Activated CD8-positive, alpha-beta T cell treated with anti-CD3 and anti-CD28 coated beads for 36 hours (primary cell): ENCODE measurements at regions not wholly inside any gene's neighbourhood (a gene's known extent, or its start where the extent isn't known, plus 50 kb on each side); places are given as distances from the start of the nearest gene placed in this dataset.

Experiments used
- ATAC-seq: fragments of 200-7000 bp; cut with Tn5 transposase; one replicate; pipeline ENCODE4 v1.10.0; 2021; ENCODE audit warnings: mild to moderate bottlenecking, moderate library complexity
- CTCF ChIA-PET: fragments of 350-600 bp; sonication (Branson Sonifier 250); formaldehyde crosslinking; loops from one replicate; lab custom pipeline; 2021; ENCODE audit warnings: antibody characterized with exemption; lab: Charles Lee
- POLR2A ChIA-PET: fragments of 350-600 bp; sonication (Branson Sonifier 250); formaldehyde crosslinking; loops from one replicate; lab custom pipeline; 2021; ENCODE audit warnings: antibody characterized with exemption; lab: Charles Lee
- DNase-seq: peaks from one replicate; pipeline ENCODE4 v3.0.0-alpha.2; 2020
- H3K27ac Mint-ChIP-seq: one replicate; pipeline ENCODE4 v1.8.0; 2021; ENCODE audit warnings: mild to moderate bottlenecking, mixed read lengths
- H3K27me3 Mint-ChIP-seq: one replicate; pipeline ENCODE4 v1.8.0; 2021; ENCODE audit warnings: mixed read lengths
- H3K36me3 Mint-ChIP-seq: one replicate; pipeline ENCODE4 v1.8.0; 2021; ENCODE audit warnings: low read depth, mixed read lengths
- H3K4me1 Mint-ChIP-seq: one replicate; pipeline ENCODE4 v1.8.0; 2021; ENCODE audit warnings: low read depth, mixed read lengths
- H3K4me3 Mint-ChIP-seq: one replicate; pipeline ENCODE4 v1.8.0; 2021; ENCODE audit warnings: mild to moderate bottlenecking, moderate library complexity, mixed read lengths
- H3K9me3 Mint-ChIP-seq: one replicate; pipeline ENCODE4 v1.8.0; 2021; ENCODE audit warnings: mixed read lengths
- intact Hi-C: fragments of 100-400 bp; cut with micrococcal nuclease; formaldehyde crosslinking; loops from one replicate; pipeline ENCODE4 v1.10.0; 2022
- TF ChIP-seq, protein P1 (sequence below): fragments of 200-600 bp; IDR thresholded peaks from one replicate; pipeline ENCODE4 v1.8.0; 2022; ENCODE audit warnings: antibody characterized with exemption, mild to moderate bottlenecking

DNA sequence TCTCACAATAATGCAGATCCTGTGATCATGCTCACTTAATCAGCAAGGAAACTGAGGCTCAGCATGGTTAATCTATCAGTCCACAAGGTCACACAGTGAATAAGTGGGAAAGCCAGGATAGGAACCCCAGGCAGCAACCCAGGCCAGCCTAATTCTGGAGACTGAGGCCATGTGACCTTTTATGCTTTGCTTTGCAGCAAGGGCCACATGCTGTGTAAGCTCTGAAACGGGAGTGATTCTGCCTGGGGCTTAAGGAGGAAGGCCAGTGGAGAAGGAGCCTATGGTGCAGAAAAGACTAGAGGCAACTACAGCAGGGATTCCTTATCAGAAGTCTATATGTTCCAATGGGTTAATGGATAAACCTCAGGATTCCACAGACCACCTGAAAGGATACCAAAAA lies 157.6 kb upstream of the PPP2R3A start:
- TF ChIP-seq, protein P1, sequence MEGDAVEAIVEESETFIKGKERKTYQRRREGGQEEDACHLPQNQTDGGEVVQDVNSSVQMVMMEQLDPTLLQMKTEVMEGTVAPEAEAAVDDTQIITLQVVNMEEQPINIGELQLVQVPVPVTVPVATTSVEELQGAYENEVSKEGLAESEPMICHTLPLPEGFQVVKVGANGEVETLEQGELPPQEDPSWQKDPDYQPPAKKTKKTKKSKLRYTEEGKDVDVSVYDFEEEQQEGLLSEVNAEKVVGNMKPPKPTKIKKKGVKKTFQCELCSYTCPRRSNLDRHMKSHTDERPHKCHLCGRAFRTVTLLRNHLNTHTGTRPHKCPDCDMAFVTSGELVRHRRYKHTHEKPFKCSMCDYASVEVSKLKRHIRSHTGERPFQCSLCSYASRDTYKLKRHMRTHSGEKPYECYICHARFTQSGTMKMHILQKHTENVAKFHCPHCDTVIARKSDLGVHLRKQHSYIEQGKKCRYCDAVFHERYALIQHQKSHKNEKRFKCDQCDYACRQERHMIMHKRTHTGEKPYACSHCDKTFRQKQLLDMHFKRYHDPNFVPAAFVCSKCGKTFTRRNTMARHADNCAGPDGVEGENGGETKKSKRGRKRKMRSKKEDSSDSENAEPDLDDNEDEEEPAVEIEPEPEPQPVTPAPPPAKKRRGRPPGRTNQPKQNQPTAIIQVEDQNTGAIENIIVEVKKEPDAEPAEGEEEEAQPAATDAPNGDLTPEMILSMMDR: no peak
- CTCF ChIA-PET: no interaction called here
- ATAC-seq: no peak
- H3K9me3 Mint-ChIP-seq: no peaks in the 10 kb centered on the region
- POLR2A ChIA-PET: no interaction called here
- H3K27me3 Mint-ChIP-seq: no peaks in the 10 kb centered on the region
- intact Hi-C loops: no loop called here
- no peaks in the 10 kb centered on the region for H3K4me1 Mint-ChIP-seq
- no peak overlapping the region for H3K4me3 Mint-ChIP-seq
- DNase-seq: no peak
- H3K27ac Mint-ChIP-seq: no peak overlapping the region
- no peaks in the 10 kb centered on the region for H3K36me3 Mint-ChIP-seq

DNA sequence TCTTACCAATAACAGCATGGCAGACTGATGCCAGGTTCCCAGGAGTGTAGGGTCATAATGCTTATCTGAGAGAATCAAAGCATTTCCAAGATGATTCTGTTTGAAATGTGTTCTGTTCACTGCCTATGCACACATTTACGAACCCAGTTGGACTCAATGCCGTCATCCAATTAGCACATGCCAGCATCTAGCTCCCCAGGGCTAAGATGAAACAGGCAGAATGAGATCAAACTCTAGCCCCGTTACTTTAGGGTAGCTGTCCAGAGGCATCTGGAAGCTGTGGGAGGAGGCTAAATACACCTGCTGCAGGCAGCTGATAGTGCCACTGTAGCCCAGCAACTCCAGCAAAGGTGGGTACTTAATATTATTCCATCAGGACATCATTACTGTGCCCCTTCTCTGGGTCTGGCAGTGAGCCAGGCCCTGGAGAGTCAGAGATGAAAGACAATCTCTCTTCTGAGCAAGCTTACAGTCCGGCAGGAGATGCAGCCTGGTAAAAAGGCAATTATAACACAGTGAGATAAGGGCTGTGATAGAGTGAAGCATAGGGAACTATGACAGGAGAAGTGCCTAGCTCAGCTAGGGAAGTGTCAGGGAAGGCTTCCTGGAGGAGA lies 156.4 kb upstream of the PPP2R3A start:
- H3K27ac Mint-ChIP-seq: no peak overlapping the region
- H3K27me3 Mint-ChIP-seq: no peaks in the 10 kb centered on the region
- intact Hi-C loops: no loop called here
- DNase-seq (no peak), ATAC-seq (no peak)
- H3K9me3 Mint-ChIP-seq: no peaks in the 10 kb centered on the region
- ChIA-PET POLR2A (interaction anchor here (0.6 kb wide), 1 partner anchor 8 kb away, joined by 3 read pairs; no protein-coding TSS in a partner anchor), CTCF (no interaction called here)
- no peaks in the 10 kb centered on the region for H3K4me1 Mint-ChIP-seq
- no peak overlapping the region for H3K4me3 Mint-ChIP-seq
- no peaks in the 10 kb centered on the region for H3K36me3 Mint-ChIP-seq
- TF ChIP-seq, protein P1: no peak

DNA sequence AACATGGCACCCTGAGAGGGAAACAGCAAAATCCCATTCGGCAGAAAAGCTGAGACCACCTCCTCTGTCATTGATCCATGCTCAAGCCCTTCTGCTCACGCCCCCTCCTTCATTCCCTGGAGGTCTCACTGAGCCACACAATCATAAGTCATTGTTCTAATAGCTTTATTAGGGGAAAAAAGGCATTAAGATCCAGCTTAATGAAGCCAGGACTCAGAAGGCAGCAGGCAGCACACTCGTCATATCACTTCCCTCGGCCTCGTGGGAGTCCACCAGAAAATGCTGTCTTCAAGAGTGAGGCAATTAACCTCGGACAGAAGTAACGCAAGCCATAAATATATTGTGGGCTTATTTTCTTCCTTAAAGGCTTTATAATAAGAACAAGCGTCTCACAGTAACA lies 153.9 kb upstream of the PPP2R3A start:
- intact Hi-C loops: no loop called here
- Mint-ChIP-seq H3K27ac (no peak overlapping the region), H3K4me3 (no peak overlapping the region), H3K27me3 (no peaks in the 10 kb centered on the region), H3K9me3 (no peaks in the 10 kb centered on the region), H3K36me3 (no peaks in the 10 kb centered on the region), H3K4me1 (no peaks in the 10 kb centered on the region)
- ATAC-seq (no peak), DNase-seq (no peak)
- CTCF ChIA-PET: no interaction called here
- TF ChIP-seq, protein P1: no peak
- POLR2A ChIA-PET: no interaction called here

DNA sequence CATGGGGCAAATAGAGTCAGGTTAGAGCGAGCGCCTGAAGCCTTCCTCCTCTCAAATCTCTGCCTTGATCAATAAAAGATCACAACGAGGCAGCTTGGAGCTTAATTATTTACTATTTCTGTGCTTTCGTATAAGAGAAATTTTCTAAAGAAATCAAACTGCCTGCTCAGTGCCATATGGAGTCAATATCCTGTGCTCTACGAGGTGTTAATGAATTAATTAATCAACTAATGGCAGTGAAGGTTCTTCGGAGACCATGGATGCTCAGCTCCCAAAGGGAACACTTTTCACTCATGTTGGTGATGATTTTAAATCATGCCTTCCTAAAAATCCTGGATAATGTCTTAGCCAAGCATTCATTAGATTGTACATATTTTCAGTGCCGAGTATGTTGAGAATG lies 153.5 kb upstream of the PPP2R3A start:
- ATAC-seq: no peak
- H3K4me1 Mint-ChIP-seq: no peaks in the 10 kb centered on the region
- no peaks in the 10 kb centered on the region for H3K27me3 Mint-ChIP-seq

DNA sequence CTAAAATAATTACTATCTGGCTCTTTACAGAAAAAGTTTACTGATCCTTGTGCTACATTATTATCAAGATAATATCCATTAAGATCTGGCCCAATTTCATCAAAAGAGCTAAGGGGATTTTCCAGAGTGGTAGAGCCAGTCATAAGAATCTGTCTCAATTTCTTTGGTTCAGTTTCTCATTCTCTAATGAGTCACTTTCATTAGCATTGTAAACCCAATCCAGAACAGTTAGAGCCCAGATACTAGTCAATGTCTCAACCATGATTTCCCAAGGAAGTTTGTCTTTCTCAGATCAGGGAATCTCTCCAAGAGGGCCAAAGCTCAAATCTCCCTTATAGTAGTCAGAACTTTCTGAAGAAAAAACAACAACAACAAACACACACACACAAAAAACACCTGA lies 131.1 kb upstream of the PPP2R3A start:
- CTCF ChIA-PET: no interaction called here

More for the DNA sequence above, 153.5 kb upstream of the PPP2R3A start:
- Mint-ChIP-seq H3K27ac (no peak overlapping the region), H3K9me3 (no peaks in the 10 kb centered on the region), H3K36me3 (no peaks in the 10 kb centered on the region), H3K4me3 (no peak overlapping the region)
- CTCF ChIA-PET: no interaction called here
- TF ChIP-seq, protein P1: no peak
- intact Hi-C loops: no loop called here
- no peak for DNase-seq
- POLR2A ChIA-PET: no interaction called here

More for the DNA sequence above, 131.1 kb upstream of the PPP2R3A start:
- Mint-ChIP-seq H3K9me3 (no peaks in the 10 kb centered on the region), H3K27ac (no peak overlapping the region), H3K27me3 (no peaks in the 10 kb centered on the region), H3K36me3 (no peaks in the 10 kb centered on the region), H3K4me1 (no peaks in the 10 kb centered on the region), H3K4me3 (no peak overlapping the region)
- POLR2A ChIA-PET: no interaction called here
- ATAC-seq (no peak), DNase-seq (no peak)
- intact Hi-C loops: no loop called here
- TF ChIP-seq, protein P1: no peak
